ENCODE measurements at regions not wholly inside any gene's neighbourhood (a gene's known extent, or its start where the extent isn't known, plus 50 kb on each side); places are given as distances from the start of the nearest gene placed in this dataset.

- TF ChIP-seq CTCF (IDR thresholded peaks at IDR 0.05) (no peak), ZFX (IDR thresholded peaks at IDR 0.05; ENCODE audit: borderline replicate concordance) (no peak)
Observed at GRCh38 chrX:27276751-27277150, 186.4 kb downstream of the PPP4R3C start.
